ENCODE measurements at regions not wholly inside any gene's neighbourhood (a gene's known extent, or its start where the extent isn't known, plus 50 kb on each side); places are given as distances from the start of the nearest gene placed in this dataset.

DNA sequence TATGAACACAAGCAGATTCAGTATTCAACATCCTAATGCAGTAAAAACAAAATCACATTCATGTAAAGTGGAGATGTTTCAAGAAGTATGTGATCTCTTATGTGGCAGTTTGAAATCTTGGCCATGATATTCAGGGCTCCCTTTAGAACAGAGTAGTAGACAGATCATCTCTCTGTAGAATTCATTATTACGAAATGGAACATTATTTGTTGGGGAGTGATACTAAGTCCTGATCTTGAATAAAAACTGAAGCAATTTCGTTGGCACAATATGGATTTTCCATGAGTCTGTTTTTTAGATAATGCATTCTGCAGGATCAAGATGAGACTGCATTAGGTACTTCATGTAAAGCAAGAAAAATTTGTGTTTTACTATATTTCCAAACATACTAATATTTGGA lies 264.4 kb upstream of the NRIP1 start:
- Mint-ChIP-seq H3K27ac (ENCODE audit: low read depth, unreplicated experiment) (no peak overlapping the region), H3K9me3 (ENCODE audit: unreplicated experiment) (no peaks in the 10 kb centered on the region), H3K4me3 (ENCODE audit: unreplicated experiment) (no peak overlapping the region), H3K4me1 (ENCODE audit: insufficient read depth, unreplicated experiment) (peaks cover 8% of the 10 kb centered on the region), H3K36me3 (ENCODE audit: insufficient read depth, unreplicated experiment) (no peaks in the 10 kb centered on the region), H3K27me3 (ENCODE audit: insufficient read depth, unreplicated experiment) (no peaks in the 10 kb centered on the region)
- BruUV-seq (replicated peaks) = no TSS peak
- CTCF ChIA-PET = no interaction called here
- TF ChIP-seq, protein P1, sequence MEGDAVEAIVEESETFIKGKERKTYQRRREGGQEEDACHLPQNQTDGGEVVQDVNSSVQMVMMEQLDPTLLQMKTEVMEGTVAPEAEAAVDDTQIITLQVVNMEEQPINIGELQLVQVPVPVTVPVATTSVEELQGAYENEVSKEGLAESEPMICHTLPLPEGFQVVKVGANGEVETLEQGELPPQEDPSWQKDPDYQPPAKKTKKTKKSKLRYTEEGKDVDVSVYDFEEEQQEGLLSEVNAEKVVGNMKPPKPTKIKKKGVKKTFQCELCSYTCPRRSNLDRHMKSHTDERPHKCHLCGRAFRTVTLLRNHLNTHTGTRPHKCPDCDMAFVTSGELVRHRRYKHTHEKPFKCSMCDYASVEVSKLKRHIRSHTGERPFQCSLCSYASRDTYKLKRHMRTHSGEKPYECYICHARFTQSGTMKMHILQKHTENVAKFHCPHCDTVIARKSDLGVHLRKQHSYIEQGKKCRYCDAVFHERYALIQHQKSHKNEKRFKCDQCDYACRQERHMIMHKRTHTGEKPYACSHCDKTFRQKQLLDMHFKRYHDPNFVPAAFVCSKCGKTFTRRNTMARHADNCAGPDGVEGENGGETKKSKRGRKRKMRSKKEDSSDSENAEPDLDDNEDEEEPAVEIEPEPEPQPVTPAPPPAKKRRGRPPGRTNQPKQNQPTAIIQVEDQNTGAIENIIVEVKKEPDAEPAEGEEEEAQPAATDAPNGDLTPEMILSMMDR (IDR thresholded peaks at IDR 0.05; ENCODE audit: unreplicated experiment) = no peak
- intact Hi-C loops (cut with micrococcal nuclease) = no loop called here
- POLR2A ChIA-PET = interaction anchor here (0.6 kb wide), 1 partner anchor 10 kb away, joined by 3 read pairs; no protein-coding TSS in a partner anchor
- DNase-seq (ENCODE audit: unreplicated experiment) = no peak

DNA sequence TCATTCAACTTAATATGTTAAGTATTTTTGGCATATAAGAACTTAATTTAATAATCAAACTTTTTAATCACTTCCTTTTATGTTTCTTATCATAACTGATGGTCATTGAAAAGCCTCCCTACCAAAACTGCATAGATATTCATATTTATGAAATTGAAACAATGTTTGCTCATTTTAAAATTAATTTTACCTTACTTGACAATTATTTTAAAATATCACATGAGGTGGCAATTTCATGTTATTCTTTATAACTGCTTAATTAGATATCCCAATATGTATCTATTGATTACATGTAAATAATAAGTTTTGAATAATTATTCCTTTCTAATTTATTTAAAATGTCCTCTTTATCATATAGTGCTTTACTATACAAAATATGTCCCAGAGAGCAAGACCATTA lies 266.1 kb upstream of the NRIP1 start:
- no peak overlapping the region for H3K27ac Mint-ChIP-seq (ENCODE audit: low read depth, unreplicated experiment)
- no peak overlapping the region for H3K4me3 Mint-ChIP-seq (ENCODE audit: unreplicated experiment)
- no peak for DNase-seq (ENCODE audit: unreplicated experiment)
- H3K36me3 Mint-ChIP-seq (ENCODE audit: insufficient read depth, unreplicated experiment) = no peaks in the 10 kb centered on the region
- TF ChIP-seq, protein P1 (IDR thresholded peaks at IDR 0.05; ENCODE audit: unreplicated experiment) = no peak
- no TSS peak for BruUV-seq (replicated peaks)
- no peaks in the 10 kb centered on the region for H3K27me3 Mint-ChIP-seq (ENCODE audit: insufficient read depth, unreplicated experiment)
- CTCF ChIA-PET = no interaction called here
- intact Hi-C loops (cut with micrococcal nuclease) = no loop called here
- POLR2A ChIA-PET = interaction anchor here (1.0 kb wide), 1 partner anchor 8 kb away, joined by 3 read pairs; no protein-coding TSS in a partner anchor
- peaks cover 8% of the 10 kb centered on the region for H3K4me1 Mint-ChIP-seq (ENCODE audit: insufficient read depth, unreplicated experiment)
- no peaks in the 10 kb centered on the region for H3K9me3 Mint-ChIP-seq (ENCODE audit: unreplicated experiment)

DNA sequence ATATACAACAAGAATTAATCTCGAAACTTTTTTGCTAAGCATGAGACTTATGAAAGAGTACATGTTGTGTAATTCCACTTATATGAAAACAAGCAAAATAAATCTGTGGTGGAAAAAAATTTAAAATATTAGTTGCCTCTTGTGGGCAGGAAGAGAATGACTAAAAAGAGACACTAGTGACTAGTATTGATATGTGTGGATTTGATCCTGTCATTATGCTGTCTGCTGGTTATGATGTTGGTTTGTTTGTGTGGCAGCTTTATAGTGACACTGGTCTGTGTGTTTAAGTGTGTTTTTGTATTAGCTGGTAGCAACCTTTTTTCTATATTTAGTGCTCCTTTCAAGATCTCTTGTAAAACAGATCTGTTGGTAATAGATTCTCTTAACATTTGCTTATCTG lies 267.8 kb upstream of the NRIP1 start:
- DNase-seq (ENCODE audit: unreplicated experiment) = no peak
- Mint-ChIP-seq H3K9me3 (ENCODE audit: unreplicated experiment) (no peaks in the 10 kb centered on the region), H3K27ac (ENCODE audit: low read depth, unreplicated experiment) (no peak overlapping the region), H3K4me1 (ENCODE audit: insufficient read depth, unreplicated experiment) (peaks cover 8% of the 10 kb centered on the region), H3K36me3 (ENCODE audit: insufficient read depth, unreplicated experiment) (no peaks in the 10 kb centered on the region), H3K27me3 (ENCODE audit: insufficient read depth, unreplicated experiment) (no peaks in the 10 kb centered on the region), H3K4me3 (ENCODE audit: unreplicated experiment) (no peak overlapping the region)
- no TSS peak for BruUV-seq (replicated peaks)
- ChIA-PET CTCF (no interaction called here), POLR2A (no interaction called here)
- intact Hi-C loops (cut with micrococcal nuclease) = no loop called here
- TF ChIP-seq, protein P1 (IDR thresholded peaks at IDR 0.05; ENCODE audit: unreplicated experiment) = no peak

DNA sequence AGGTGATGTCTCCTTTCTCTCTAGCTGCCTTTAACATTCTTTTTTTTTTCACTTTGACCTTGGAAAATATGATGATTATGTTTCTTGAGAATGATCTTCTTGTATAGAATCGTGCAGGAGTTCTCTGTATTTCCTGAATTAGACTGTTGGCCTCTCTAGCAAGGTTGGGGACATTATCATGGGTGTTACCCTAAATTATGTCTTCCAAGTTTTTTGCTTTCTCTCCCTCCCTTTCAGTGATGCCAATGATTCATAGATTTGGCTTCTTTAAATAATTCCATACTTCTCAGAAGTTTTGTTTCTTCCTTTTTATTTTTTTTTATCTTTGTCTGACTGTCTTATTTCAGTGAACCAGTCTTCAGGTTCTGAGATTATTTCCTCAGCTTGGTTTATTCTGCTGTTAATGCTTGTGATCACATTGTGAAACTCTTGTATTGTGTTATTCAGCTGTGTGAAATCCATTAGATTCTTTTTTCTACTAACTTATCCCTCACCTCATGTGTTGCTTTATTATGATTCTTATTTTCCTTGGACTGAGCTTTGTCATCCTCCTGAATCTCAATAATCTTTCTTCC lies 268.4 kb upstream of the NRIP1 start:
- TF ChIP-seq, protein P1 (IDR thresholded peaks at IDR 0.05; ENCODE audit: unreplicated experiment) = no peak
- ChIA-PET CTCF (interaction anchor here (1.1 kb wide), 1 partner anchor 108 kb away, joined by 3 read pairs; no protein-coding TSS in a partner anchor), POLR2A (no interaction called here)
- no peak for DNase-seq (ENCODE audit: unreplicated experiment)
- intact Hi-C loops (cut with micrococcal nuclease) = no loop called here
- Mint-ChIP-seq H3K4me3 (ENCODE audit: unreplicated experiment) (no peak overlapping the region), H3K27ac (ENCODE audit: low read depth, unreplicated experiment) (no peak overlapping the region), H3K9me3 (ENCODE audit: unreplicated experiment) (no peaks in the 10 kb centered on the region), H3K27me3 (ENCODE audit: insufficient read depth, unreplicated experiment) (no peaks in the 10 kb centered on the region), H3K36me3 (ENCODE audit: insufficient read depth, unreplicated experiment) (no peaks in the 10 kb centered on the region), H3K4me1 (ENCODE audit: insufficient read depth, unreplicated experiment) (peaks cover 8% of the 10 kb centered on the region)
- no TSS peak for BruUV-seq (replicated peaks)

Measured in MCF 10A (cell line).